Endothelial cell (in vitro differentiated cells): ENCODE measurements at regions not wholly inside any gene's neighbourhood (a gene's known extent, or its start where the extent isn't known, plus 50 kb on each side); places are given as distances from the start of the nearest gene placed in this dataset.

Experiments
- DNase-seq: peaks from one replicate; pipeline ENCODE4 v3.0.0; 2021; ENCODE audit warnings: low spot score
- H3K27ac Mint-ChIP-seq: one replicate; pipeline ENCODE4 v1.8.0; 2021; ENCODE audit warnings: mixed read lengths, inconsistent platforms; ENCODE audit not compliant: unreplicated experiment
- H3K27me3 Mint-ChIP-seq: one replicate; pipeline ENCODE4 v1.8.0; 2021; ENCODE audit warnings: mild to moderate bottlenecking, moderate library complexity, mixed read lengths, inconsistent platforms; ENCODE audit not compliant: unreplicated experiment
- H3K36me3 Mint-ChIP-seq: one replicate; pipeline ENCODE4 v1.8.0; 2021; ENCODE audit warnings: mild to moderate bottlenecking, low read depth, mixed read lengths, inconsistent platforms; ENCODE audit not compliant: unreplicated experiment
- H3K4me1 Mint-ChIP-seq: one replicate; pipeline ENCODE4 v1.8.0; 2021; ENCODE audit warnings: mild to moderate bottlenecking, mixed read lengths, inconsistent platforms; ENCODE audit not compliant: unreplicated experiment
- H3K4me3 Mint-ChIP-seq: one replicate; pipeline ENCODE4 v1.8.0; 2021; ENCODE audit warnings: mild to moderate bottlenecking, mixed read lengths, inconsistent platforms; ENCODE audit not compliant: unreplicated experiment
- H3K9me3 Mint-ChIP-seq: one replicate; pipeline ENCODE4 v1.8.0; 2021; ENCODE audit warnings: mixed read lengths, inconsistent platforms; ENCODE audit not compliant: unreplicated experiment
- TF ChIP-seq, protein P1 (sequence below): fragments of 200-600 bp; sonication (generic); IDR thresholded peaks from one replicate; pipeline ENCODE4 v1.5.0; 2021; ENCODE audit warnings: antibody characterized with exemption; ENCODE audit not compliant: unreplicated experiment

DNA sequence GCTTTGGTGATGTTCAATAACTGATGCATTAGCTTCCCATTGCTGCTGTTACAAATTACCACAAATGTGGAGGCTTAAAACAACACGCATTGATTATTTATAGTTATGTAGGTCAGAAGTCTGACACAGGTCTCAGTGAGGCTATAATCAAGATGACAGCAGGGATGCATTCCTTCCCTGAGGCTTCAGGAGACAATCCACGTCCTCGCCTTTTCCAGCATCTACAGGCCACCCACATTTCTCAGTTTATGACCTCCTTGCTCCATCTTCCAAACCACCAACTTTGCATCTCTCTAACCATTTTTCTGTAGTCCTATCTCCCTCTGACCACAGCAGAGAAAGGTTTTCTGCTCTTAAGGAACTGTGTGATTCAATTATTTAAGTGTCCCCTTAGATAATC lies 92.5 kb downstream of the GASK1B start:
- H3K4me3 Mint-ChIP-seq = no peak overlapping the region
- no peak for DNase-seq
- TF ChIP-seq, protein P1, sequence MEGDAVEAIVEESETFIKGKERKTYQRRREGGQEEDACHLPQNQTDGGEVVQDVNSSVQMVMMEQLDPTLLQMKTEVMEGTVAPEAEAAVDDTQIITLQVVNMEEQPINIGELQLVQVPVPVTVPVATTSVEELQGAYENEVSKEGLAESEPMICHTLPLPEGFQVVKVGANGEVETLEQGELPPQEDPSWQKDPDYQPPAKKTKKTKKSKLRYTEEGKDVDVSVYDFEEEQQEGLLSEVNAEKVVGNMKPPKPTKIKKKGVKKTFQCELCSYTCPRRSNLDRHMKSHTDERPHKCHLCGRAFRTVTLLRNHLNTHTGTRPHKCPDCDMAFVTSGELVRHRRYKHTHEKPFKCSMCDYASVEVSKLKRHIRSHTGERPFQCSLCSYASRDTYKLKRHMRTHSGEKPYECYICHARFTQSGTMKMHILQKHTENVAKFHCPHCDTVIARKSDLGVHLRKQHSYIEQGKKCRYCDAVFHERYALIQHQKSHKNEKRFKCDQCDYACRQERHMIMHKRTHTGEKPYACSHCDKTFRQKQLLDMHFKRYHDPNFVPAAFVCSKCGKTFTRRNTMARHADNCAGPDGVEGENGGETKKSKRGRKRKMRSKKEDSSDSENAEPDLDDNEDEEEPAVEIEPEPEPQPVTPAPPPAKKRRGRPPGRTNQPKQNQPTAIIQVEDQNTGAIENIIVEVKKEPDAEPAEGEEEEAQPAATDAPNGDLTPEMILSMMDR = no peak

DNA sequence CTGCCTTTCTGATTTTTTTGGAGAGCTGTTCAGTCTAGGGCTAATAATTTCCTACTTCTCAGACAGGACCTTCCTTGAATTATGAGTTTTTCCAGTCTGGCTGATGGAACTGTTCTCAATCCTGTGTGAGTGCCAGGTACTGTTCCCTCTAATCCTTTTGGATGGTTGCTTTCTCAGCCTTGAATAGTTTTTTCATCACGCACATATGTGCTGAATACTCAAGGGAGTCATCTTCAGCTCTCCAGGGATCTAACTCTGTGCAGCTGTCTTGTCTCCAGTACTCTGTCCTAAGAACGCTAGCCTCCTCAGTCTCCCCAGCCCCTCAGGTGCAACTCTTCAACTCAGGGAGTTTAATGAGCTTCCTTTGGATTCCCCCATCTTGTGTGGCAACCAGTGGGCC lies 93.2 kb downstream of the GASK1B start:
- TF ChIP-seq, protein P1 = no peak
- Mint-ChIP-seq H3K27ac (no peak overlapping the region), H3K4me1 (no peaks in the 10 kb centered on the region), H3K4me3 (no peak overlapping the region), H3K36me3 (no peaks in the 10 kb centered on the region), H3K27me3 (no peaks in the 10 kb centered on the region), H3K9me3 (no peaks in the 10 kb centered on the region)
- DNase-seq = no peak

More for the DNA sequence above, 92.5 kb downstream of the GASK1B start:
- Mint-ChIP-seq H3K9me3 (no peaks in the 10 kb centered on the region), H3K27ac (no peak overlapping the region), H3K36me3 (no peaks in the 10 kb centered on the region), H3K27me3 (no peaks in the 10 kb centered on the region), H3K4me1 (no peaks in the 10 kb centered on the region)

DNA sequence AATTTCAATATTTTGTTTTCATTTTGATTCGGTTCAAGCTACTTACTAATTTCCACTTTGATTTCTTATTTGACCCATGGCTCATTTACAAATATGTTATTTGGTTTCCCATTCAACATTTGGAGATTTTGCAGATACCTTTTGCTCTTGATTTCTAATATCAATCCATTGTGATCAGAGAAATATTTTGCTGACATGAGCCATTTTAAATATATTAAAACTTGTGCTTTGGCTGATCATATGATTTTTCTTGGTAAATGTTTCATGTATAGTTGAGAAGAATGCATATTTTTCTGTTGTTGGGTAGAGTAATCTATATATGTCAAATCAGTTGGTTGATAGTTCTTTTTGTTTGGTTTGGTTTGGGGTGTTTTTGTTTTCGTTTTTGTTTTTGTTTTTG lies 95.0 kb downstream of the GASK1B start:
- Mint-ChIP-seq H3K4me3 (no peak overlapping the region), H3K27me3 (no peaks in the 10 kb centered on the region), H3K36me3 (no peaks in the 10 kb centered on the region), H3K27ac (no peak overlapping the region), H3K9me3 (no peaks in the 10 kb centered on the region), H3K4me1 (no peaks in the 10 kb centered on the region)
- TF ChIP-seq, protein P1 = no peak
- no peak for DNase-seq

DNA sequence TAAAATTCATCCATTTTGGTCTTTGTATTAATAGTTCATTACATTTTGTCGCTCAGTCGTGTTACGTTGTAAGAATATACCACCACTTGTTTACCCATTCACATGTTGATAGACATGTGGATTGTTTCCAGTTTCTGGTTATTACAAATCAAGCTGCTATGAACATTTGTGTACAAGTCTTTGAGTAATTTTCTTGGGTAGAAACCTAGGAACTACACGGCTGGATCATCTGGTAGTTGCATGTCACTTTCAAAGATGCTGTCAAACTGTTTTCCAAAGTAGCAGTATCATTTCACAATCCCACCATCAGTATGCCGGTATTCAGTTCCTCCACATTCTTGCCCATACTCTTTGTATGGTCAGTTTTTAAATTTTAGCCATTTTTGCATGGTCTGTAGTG lies 98.0 kb downstream of the GASK1B start:
- no peak for DNase-seq
- Mint-ChIP-seq H3K27ac (no peak overlapping the region), H3K36me3 (no peaks in the 10 kb centered on the region), H3K4me1 (no peaks in the 10 kb centered on the region), H3K27me3 (no peaks in the 10 kb centered on the region), H3K9me3 (no peaks in the 10 kb centered on the region), H3K4me3 (no peak overlapping the region)
- TF ChIP-seq, protein P1 = no peak

DNA sequence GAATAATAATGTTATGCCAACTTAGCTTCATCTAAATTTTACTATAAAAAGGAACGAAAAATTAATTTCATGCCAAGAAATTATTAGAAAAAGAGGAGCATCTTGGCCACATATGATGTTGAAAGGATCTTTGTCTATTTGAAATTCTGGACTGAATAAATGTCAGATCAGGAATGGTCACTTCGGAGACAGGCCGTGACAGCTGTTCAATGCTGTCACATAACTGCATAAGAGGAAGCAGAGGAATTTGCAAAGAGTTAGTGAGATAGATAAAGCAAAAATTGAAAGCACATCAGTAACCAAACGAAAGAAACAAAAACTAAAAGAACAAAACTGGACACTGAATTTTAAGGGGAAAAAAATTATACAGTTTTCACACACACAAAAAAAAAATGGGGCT lies 100.9 kb downstream of the GASK1B start:
- H3K27me3 Mint-ChIP-seq = no peaks in the 10 kb centered on the region
- TF ChIP-seq, protein P1 = no peak
- no peak for DNase-seq
- H3K9me3 Mint-ChIP-seq = no peaks in the 10 kb centered on the region
- H3K36me3 Mint-ChIP-seq = no peaks in the 10 kb centered on the region
- H3K4me3 Mint-ChIP-seq = no peak overlapping the region
- H3K4me1 Mint-ChIP-seq = peaks cover 2% of the 10 kb centered on the region
- H3K27ac Mint-ChIP-seq = no peak overlapping the region
